ENCODE measurements at regions not wholly inside any gene's neighbourhood (a gene's known extent, or its start where the extent isn't known, plus 50 kb on each side); places are given as distances from the start of the nearest gene placed in this dataset.

DNA sequence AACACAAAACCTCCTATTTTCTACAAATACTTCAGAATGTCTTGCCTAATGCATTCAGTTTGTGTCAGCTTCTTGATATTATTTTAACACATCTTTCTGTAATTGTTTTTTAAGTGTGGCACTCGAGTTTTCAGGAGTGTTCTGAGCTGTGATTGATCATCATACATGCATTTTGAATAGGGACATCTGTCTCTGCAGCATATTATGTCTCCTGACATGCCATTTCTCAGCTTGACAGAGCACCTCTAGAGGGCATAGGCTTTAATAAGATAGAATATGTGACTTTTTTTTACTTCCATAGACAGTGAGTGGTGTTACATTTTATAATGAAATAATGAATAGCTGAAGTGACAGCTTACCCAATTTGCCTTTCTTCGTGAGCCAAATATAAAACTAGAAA lies 219.2 kb upstream of the HDAC9 start:
- Histone ChIP-seq H3K14ac (replicated peaks; ENCODE audit: low read depth, low read length) (no peak overlapping the region), H2BK120ac (ENCODE audit: low read depth, low read length) (no peak overlapping the region), H3K4me2 (ENCODE audit: low read depth, low read length) (no peak overlapping the region), H3K27ac (ENCODE audit: insufficient read depth, low read length) (no peak overlapping the region), H3K56ac (ENCODE audit: extremely low read depth, insufficient read depth, low read length) (no peak overlapping the region), H3K9me3 (ENCODE audit: control insufficient read depth, insufficient read depth, low read length) (no peaks in the 10 kb centered on the region), H2BK5ac (ENCODE audit: low read depth, low read length, poor library complexity, severe bottlenecking) (no peak overlapping the region), H4K8ac (ENCODE audit: low read depth in 2 of 2, low read length in 2 of 2) (no peak overlapping the region), H3K18ac (ENCODE audit: low read depth, low read length) (no peak overlapping the region), H2AK9ac (replicated peaks; ENCODE audit: low read depth, low read length, poor library complexity) (no peak overlapping the region), H2BK15ac (ENCODE audit: low read depth, low read length) (no peak overlapping the region), H3K9me1 (ENCODE audit: insufficient read depth, low read length) (no peaks in the 10 kb centered on the region), H3K4me1 (ENCODE audit: control insufficient read depth, insufficient read depth, low read length) (no peaks in the 10 kb centered on the region), H3K4ac (ENCODE audit: low read depth, low read length) (no peak overlapping the region), H2BK20ac (ENCODE audit: low read depth, low read length) (no peak overlapping the region), H3K4me3 (ENCODE audit: insufficient read depth, low read depth, low read length) (no peak overlapping the region), H3K23ac (ENCODE audit: low read depth, low read length) (no peak overlapping the region), H3K27me3 (ENCODE audit: control insufficient read depth, insufficient read depth, low read length) (no peaks in the 10 kb centered on the region; the same call in none of the 2 replicates), H3K36me3 (ENCODE audit: control insufficient read depth, insufficient read depth, low read length) (no peaks in the 10 kb centered on the region), H3K79me1 (ENCODE audit: low read depth in 1 of 2, low read length in 2 of 2) (no peaks in the 10 kb centered on the region), H2AFZ (replicated peaks; ENCODE audit: low read length, poor library complexity) (no peak overlapping the region), H4K91ac (ENCODE audit: insufficient read depth, low read depth, low read length) (no peak overlapping the region), H3K9ac (ENCODE audit: low read depth, low read length) (no peak overlapping the region), H2AK5ac (ENCODE audit: low read depth, low read length) (no peak overlapping the region), H4K5ac (ENCODE audit: low read depth, low read length) (no peak overlapping the region), H4K20me1 (ENCODE audit: insufficient read depth, low read length) (no peaks in the 10 kb centered on the region)
- POLR2A ChIA-PET (ENCODE audit: unreplicated experiment): interaction anchor here (0.6 kb wide), 1 partner anchor 21 kb away, joined by 3 read pairs; no protein-coding TSS in a partner anchor
- ATAC-seq (ENCODE audit: low read depth): no peak
- CTCF ChIA-PET: interaction anchor here (0.6 to 1.4 kb wide), 2 partner anchors 13 to 96 kb away, joined by 3 to 4 read pairs; no protein-coding TSS in a partner anchor
- WGBS, 2 experiments (ENCODE audit: extremely low coverage in 2 of 2, insufficient read length in 1 of 2): no CpG with 5 or more reads among the region's 2 CpGs
- DNase-seq: no peak
- TF ChIP-seq, protein P1, sequence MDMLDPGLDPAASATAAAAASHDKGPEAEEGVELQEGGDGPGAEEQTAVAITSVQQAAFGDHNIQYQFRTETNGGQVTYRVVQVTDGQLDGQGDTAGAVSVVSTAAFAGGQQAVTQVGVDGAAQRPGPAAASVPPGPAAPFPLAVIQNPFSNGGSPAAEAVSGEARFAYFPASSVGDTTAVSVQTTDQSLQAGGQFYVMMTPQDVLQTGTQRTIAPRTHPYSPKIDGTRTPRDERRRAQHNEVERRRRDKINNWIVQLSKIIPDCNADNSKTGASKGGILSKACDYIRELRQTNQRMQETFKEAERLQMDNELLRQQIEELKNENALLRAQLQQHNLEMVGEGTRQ (IDR thresholded peaks at IDR 0.05; ENCODE audit: low read depth, low read length): no peak
- TF ChIP-seq, protein P2, sequence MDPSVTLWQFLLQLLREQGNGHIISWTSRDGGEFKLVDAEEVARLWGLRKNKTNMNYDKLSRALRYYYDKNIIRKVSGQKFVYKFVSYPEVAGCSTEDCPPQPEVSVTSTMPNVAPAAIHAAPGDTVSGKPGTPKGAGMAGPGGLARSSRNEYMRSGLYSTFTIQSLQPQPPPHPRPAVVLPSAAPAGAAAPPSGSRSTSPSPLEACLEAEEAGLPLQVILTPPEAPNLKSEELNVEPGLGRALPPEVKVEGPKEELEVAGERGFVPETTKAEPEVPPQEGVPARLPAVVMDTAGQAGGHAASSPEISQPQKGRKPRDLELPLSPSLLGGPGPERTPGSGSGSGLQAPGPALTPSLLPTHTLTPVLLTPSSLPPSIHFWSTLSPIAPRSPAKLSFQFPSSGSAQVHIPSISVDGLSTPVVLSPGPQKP (IDR thresholded peaks at IDR 0.05; ENCODE audit: borderline replicate concordance, low read depth, low read length): no peak
- TF ChIP-seq RFX5 (IDR thresholded peaks at IDR 0.05; ENCODE audit: low read depth, low read length) (no peak), FOS (IDR thresholded peaks at IDR 0.05; ENCODE audit: low read depth, low read length) (no peak), CTCF (conservative IDR thresholded peaks at IDR 0.05; ENCODE audit: low read depth, low read length) (no peak), NFE2L2 (IDR thresholded peaks at IDR 0.05; ENCODE audit: low read depth, low read length) (no peak), MXI1 (IDR thresholded peaks at IDR 0.05; ENCODE audit: borderline replicate concordance, low read depth, low read length) (no peak), MAFK (IDR thresholded peaks at IDR 0.05; ENCODE audit: low read depth, low read length) (no peak), RCOR1 (IDR thresholded peaks at IDR 0.05; ENCODE audit: insufficient replicate concordance, low read length) (no peak), RAD21 (IDR thresholded peaks at IDR 0.05; ENCODE audit: low read length) (no peak), CHD1 (IDR thresholded peaks at IDR 0.05; ENCODE audit: low read depth, low read length) (no peak), BHLHE40 (IDR thresholded peaks at IDR 0.05; ENCODE audit: low read depth, low read length) (no peak)
- intact Hi-C loops (cut with micrococcal nuclease) (no loop called here), dilution Hi-C loops (cut with HindIII; ENCODE audit: low sequenced_read_pairs, unreplicated experiment) (no loop called here), in situ Hi-C loops (cut with MboI; ENCODE audit: low sequenced_read_pairs) (no loop called here)
- no TSS peak for BruUV-seq (replicated peaks)

All from IMR-90 (cell line).